ENCODE measurements at regions not wholly inside any gene's neighbourhood (a gene's known extent, or its start where the extent isn't known, plus 50 kb on each side); places are given as distances from the start of the nearest gene placed in this dataset.

GRCh38 chr4:13103382-13104015, 380.6 kb downstream of the RAB28 start:
- no peak for TF ChIP-seq CTCF (IDR thresholded peaks at IDR 0.05 in 8 of 11, conservative IDR thresholded peaks at IDR 0.05 in 3 of 11)
- no peak for TF ChIP-seq POLR2AphosphoS5 (IDR thresholded peaks at IDR 0.05)
- TF ChIP-seq POLR2A (IDR thresholded peaks at IDR 0.05): no peak
